Caco-2 (cell line): ENCODE measurements at regions not wholly inside any gene's neighbourhood (a gene's known extent, or its start where the extent isn't known, plus 50 kb on each side); places are given as distances from the start of the nearest gene placed in this dataset.

Experiments used
- BruUV-seq: library from RNA; stranded (reverse); fragments of 400-500 nt; replicated peaks from 2 replicates; lab custom pipeline; 2021; lab: Mats Ljungman, UMichigan
- CTCF ChIA-PET: fragments of 300-600 bp; sonication (Branson Sonifier 250); formaldehyde crosslinking; loops from one replicate; lab custom pipeline; 2022; ENCODE audit warnings: antibody characterized with exemption; lab: Charles Lee
- POLR2A ChIA-PET: fragments of 300-600 bp; sonication (Branson Sonifier 250); formaldehyde crosslinking; loops from one replicate; lab custom pipeline; 2022; ENCODE audit warnings: antibody characterized with exemption; lab: Charles Lee
- DNase-seq, 2 experiments: peaks; one replicate each; pipeline versions ENCODE4 v3.0.0 to v3.0.0-alpha.2; 2020 to 2022
- H3K27me3 ChIP-seq: replicated peaks from 2 replicates; pipeline ENCODE4 v1.6.0; 2011; ENCODE audit warnings: low read length; ENCODE audit not compliant: control insufficient read depth, insufficient read depth
- H3K36me3 ChIP-seq: 2 replicates; pipeline ENCODE4 v1.5.1; 2011; ENCODE audit warnings: low read length; ENCODE audit not compliant: control insufficient read depth, insufficient read depth
- H3K4me1 ChIP-seq: fragments of 250-450 bp; sonication (Bioruptor Pico); 2 replicates; pipeline ENCODE4 v1.5.1; 2020; ENCODE audit warnings: mild to moderate bottlenecking
- H3K4me3 ChIP-seq: 2 replicates; pipeline ENCODE4 v1.5.1; 2011; ENCODE audit warnings: low read depth, mild to moderate bottlenecking, control low read depth, low read length
- H3K9me3 ChIP-seq: fragments of 250-450 bp; sonication (Bioruptor Pico); 2 replicates; pipeline ENCODE4 v1.5.1; 2020; ENCODE audit warnings: mild to moderate bottlenecking, moderate library complexity
- H3K27ac Mint-ChIP-seq: one replicate; pipeline ENCODE4 v1.8.0; 2022; ENCODE audit warnings: mixed read lengths; ENCODE audit not compliant: unreplicated experiment
- H3K27me3 Mint-ChIP-seq: one replicate; pipeline ENCODE4 v1.8.0; 2022; ENCODE audit warnings: mixed read lengths; ENCODE audit not compliant: insufficient read depth, unreplicated experiment
- H3K36me3 Mint-ChIP-seq: one replicate; pipeline ENCODE4 v1.8.0; 2022; ENCODE audit warnings: mild to moderate bottlenecking, mixed read lengths; ENCODE audit not compliant: insufficient read depth, unreplicated experiment
- H3K4me1 Mint-ChIP-seq: one replicate; pipeline ENCODE4 v1.8.0; 2022; ENCODE audit warnings: low read depth, mixed read lengths; ENCODE audit not compliant: unreplicated experiment
- H3K4me3 Mint-ChIP-seq: one replicate; pipeline ENCODE4 v1.8.0; 2022; ENCODE audit warnings: mild to moderate bottlenecking, moderate library complexity, mixed read lengths; ENCODE audit not compliant: unreplicated experiment
- H3K9me3 Mint-ChIP-seq: one replicate; pipeline ENCODE4 v1.8.0; 2022; ENCODE audit warnings: mixed read lengths; ENCODE audit not compliant: unreplicated experiment
- intact Hi-C: fragments of 100-400 bp; cut with micrococcal nuclease; formaldehyde crosslinking; loops from one replicate; pipeline ENCODE4 v1.10.0; 2022; ENCODE audit not compliant: unreplicated experiment
- TF ChIP-seq, protein P1 (sequence below), 2 experiments: fragments of 200-600 bp in 1 of 2; IDR thresholded peaks; 1 replicate in 1 of 2; 2 replicates in 1 of 2; pipeline versions ENCODE4 v1.5.1 to v1.8.0; 2011 to 2022; ENCODE audit warnings: antibody characterized with exemption in 1 of 2, control low read depth in 1 of 2, inconsistent platforms in 1 of 2, low read depth in 1 of 2, low read length in 1 of 2, mild to moderate bottlenecking in 1 of 2, moderate library complexity in 1 of 2; ENCODE audit not compliant: insufficient read depth in 1 of 2, severe bottlenecking in 1 of 2, unreplicated experiment in 1 of 2

DNA sequence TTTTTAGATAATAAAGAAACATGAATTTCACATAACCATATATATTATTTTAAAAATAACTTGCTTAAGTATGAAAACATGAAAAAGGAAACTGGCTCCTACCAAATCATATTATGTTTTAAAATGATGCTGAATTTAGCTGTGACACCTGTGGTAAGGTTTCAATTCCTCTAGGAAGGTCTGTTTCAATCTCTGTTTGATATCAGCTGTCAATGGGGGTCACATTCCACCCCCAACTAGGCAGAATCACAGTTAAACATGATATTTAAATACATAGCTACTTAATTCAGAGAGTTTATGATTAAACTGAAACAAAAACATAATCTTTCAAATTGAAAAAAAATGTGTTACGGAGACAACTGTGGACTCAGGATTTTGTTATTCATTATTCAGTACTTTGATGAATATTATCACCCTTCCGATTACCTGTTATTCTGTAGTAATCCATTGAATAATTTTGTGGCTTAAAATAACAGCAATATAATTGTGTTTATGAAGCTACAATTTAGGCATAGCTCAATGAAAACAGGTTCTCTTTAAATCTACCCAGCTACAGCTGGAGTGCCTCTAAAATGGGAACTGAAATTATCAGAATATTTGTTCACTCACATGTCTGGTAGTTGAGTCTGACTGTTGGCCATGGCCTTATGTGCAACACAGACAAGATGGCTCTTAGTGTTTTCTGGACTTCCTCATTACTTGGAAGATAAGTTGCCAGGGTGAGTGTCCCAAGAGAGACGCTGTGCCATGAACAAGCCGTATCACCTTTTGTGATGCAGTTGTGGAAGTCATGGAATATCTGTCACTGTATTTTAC lies 244.6 kb upstream of the ANO3 start:
- BruUV-seq: no TSS peak
- no peak for DNase-seq
- no peaks in the 10 kb centered on the region for H3K9me3 ChIP-seq
- ChIA-PET POLR2A (no interaction called here), CTCF (no interaction called here)
- H3K27me3 Mint-ChIP-seq: peaks cover 3% of the 10 kb centered on the region
- H3K36me3 ChIP-seq: no peaks in the 10 kb centered on the region
- intact Hi-C loops: no loop called here
- no peaks in the 10 kb centered on the region for H3K36me3 Mint-ChIP-seq
- no peak overlapping the region for H3K4me3 ChIP-seq
- no peaks in the 10 kb centered on the region for H3K9me3 Mint-ChIP-seq
- H3K27ac Mint-ChIP-seq: no peak overlapping the region
- TF ChIP-seq, protein P1, sequence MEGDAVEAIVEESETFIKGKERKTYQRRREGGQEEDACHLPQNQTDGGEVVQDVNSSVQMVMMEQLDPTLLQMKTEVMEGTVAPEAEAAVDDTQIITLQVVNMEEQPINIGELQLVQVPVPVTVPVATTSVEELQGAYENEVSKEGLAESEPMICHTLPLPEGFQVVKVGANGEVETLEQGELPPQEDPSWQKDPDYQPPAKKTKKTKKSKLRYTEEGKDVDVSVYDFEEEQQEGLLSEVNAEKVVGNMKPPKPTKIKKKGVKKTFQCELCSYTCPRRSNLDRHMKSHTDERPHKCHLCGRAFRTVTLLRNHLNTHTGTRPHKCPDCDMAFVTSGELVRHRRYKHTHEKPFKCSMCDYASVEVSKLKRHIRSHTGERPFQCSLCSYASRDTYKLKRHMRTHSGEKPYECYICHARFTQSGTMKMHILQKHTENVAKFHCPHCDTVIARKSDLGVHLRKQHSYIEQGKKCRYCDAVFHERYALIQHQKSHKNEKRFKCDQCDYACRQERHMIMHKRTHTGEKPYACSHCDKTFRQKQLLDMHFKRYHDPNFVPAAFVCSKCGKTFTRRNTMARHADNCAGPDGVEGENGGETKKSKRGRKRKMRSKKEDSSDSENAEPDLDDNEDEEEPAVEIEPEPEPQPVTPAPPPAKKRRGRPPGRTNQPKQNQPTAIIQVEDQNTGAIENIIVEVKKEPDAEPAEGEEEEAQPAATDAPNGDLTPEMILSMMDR (IDR thresholded peaks at IDR 0.05; ENCODE audit: insufficient read depth in 1 of 2, low read depth in 1 of 2, low read length in 1 of 2, severe bottlenecking in 1 of 2, unreplicated experiment in 1 of 2): no peak
- H3K4me1 ChIP-seq: no peaks in the 10 kb centered on the region
- H3K4me1 Mint-ChIP-seq: no peaks in the 10 kb centered on the region
- no peak overlapping the region for H3K4me3 Mint-ChIP-seq
- H3K27me3 ChIP-seq: no peaks in the 10 kb centered on the region

DNA sequence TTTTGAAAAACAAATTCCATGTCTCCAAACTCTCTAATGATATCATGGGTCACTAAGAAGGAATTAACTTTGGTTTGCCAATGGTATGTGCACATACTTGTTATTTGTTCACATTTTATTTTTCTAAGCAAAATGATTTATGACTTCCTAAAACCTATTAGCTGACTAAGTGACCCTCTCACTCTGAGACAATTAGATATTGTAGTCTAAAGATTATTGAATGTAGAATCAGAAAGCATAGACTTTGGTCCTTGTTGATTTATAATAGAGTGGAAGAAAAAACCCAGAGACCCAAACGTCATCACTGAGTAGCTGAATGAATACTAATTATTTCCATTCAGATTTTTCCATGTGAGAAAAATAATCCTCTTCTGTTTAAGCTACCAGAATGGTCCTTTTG lies 243.5 kb upstream of the ANO3 start:
- Histone ChIP-seq H3K9me3 (no peaks in the 10 kb centered on the region), H3K36me3 (no peaks in the 10 kb centered on the region), H3K4me3 (no peak overlapping the region), H3K4me1 (no peaks in the 10 kb centered on the region), H3K27me3 (no peaks in the 10 kb centered on the region)
- intact Hi-C loops: no loop called here
- Mint-ChIP-seq H3K27ac (no peak overlapping the region), H3K9me3 (no peaks in the 10 kb centered on the region), H3K27me3 (peaks cover 3% of the 10 kb centered on the region), H3K4me3 (no peak overlapping the region), H3K4me1 (no peaks in the 10 kb centered on the region), H3K36me3 (no peaks in the 10 kb centered on the region)
- ChIA-PET POLR2A (no interaction called here), CTCF (no interaction called here)
- BruUV-seq: no TSS peak
- DNase-seq: no peak
- TF ChIP-seq, protein P1 (IDR thresholded peaks at IDR 0.05; ENCODE audit: insufficient read depth in 1 of 2, low read depth in 1 of 2, low read length in 1 of 2, severe bottlenecking in 1 of 2, unreplicated experiment in 1 of 2): no peak

DNA sequence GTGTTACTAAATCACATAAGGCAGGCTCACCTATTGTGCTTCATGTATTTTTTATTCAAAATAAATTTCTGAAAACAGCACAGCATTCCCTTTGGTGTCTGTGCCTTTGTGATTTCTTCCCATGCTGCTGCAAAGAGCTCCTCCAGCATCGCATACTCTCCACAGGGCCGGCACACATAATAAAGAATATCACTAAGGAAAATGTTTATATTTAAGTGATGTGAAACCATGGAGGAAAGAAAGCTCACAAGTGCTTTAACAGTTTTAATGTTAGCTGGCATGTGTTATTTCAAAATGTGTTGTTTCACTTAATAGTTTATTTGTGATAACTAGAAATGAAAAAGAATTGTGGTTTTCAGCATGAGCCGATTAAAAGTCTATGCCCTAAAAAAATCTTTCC lies 241.3 kb upstream of the ANO3 start:
- BruUV-seq: no TSS peak
- CTCF ChIA-PET: no interaction called here
- Histone ChIP-seq H3K4me1 (no peaks in the 10 kb centered on the region), H3K4me3 (no peak overlapping the region), H3K27me3 (0 out of 2 replicates have a peak, but pooled peaks cover 1% of the 10 kb centered on the region), H3K36me3 (no peaks in the 10 kb centered on the region), H3K9me3 (no peaks in the 10 kb centered on the region)
- POLR2A ChIA-PET: interaction anchor here (0.6 kb wide), 1 partner anchor 47 kb away, joined by 3 read pairs; no protein-coding TSS in a partner anchor
- intact Hi-C loops: no loop called here
- Mint-ChIP-seq H3K4me1 (no peaks in the 10 kb centered on the region), H3K4me3 (no peak overlapping the region), H3K27ac (no peak overlapping the region), H3K9me3 (no peaks in the 10 kb centered on the region), H3K36me3 (no peaks in the 10 kb centered on the region), H3K27me3 (peaks cover 7% of the 10 kb centered on the region)
- DNase-seq: no peak
- TF ChIP-seq, protein P1 (IDR thresholded peaks at IDR 0.05; ENCODE audit: insufficient read depth in 1 of 2, low read depth in 1 of 2, low read length in 1 of 2, severe bottlenecking in 1 of 2, unreplicated experiment in 1 of 2): no peak
